Activated CD8-positive, alpha-beta memory T cell treated with anti-CD3 and anti-CD28 coated beads for 48 hours (primary cell): ENCODE measurements at regions not wholly inside any gene's neighbourhood (a gene's known extent, or its start where the extent isn't known, plus 50 kb on each side); places are given as distances from the start of the nearest gene placed in this dataset.
"Not testable (repeated sequence)": the region's sequence is repeated elsewhere in the genome, so short reads cannot be mapped to it uniquely, and the experiment has no call there.

Experiments used
- DNase-seq, 3 experiments: peaks; one replicate each; pipeline ENCODE4 v3.0.0-alpha.2; 2020; ENCODE audit warnings: low read depth in 2 of 3, low spot score in 2 of 3

DNA sequence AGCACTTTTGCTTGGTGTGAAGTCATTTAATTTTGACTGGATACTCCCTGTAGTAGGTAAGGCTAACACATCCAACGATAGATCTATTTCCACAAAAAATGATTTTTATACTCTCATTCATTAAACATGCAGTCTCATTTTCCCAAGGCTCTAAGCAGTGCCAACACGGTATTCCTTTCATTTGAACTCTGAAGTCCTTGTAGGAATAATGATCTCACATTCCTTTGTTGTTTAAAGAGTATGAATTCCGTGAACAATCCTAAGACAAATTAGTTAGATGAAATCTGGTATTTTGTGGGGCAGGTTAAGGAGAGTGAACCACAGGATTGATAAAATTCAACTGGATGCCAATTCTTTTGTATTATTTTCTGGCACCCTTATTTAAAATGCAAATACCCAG is 66.6 kb downstream of the LACC1 start:
- no peak for DNase-seq

GRCh38 chr13:43947897-43948458 is 68.3 kb downstream of the LACC1 start:
- DNase-seq = no peak

GRCh38 chr13:43953370-43953769 is 73.7 kb downstream of the LACC1 start:
- DNase-seq = no peak

DNA sequence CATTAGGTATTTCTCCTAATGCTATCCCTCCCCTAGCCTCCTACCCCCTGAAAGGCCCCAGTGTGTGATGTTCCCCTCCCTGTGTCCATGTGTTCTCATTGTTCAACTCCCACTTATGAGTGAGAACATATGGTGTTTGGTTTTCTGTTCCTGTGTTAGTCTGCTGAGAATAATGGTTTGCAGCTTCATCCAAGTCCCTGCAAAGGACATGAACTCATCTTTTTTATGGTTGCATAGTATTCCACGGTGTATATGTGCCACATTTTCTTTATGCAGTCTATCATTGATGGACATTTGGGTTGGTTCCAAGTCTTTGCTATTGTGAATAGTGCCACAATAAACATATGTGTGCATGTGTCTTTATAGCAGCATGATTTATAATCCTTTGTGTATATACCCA is 77.3 kb downstream of the LACC1 start:
- not testable (repeated sequence) for DNase-seq

- no peak for DNase-seq
Measured at GRCh38 chr13:43959291-43959690, 79.6 kb downstream of the LACC1 start.

- no peak for DNase-seq
Measured at GRCh38 chr13:43961909-43962308, 82.2 kb downstream of the LACC1 start.

DNA sequence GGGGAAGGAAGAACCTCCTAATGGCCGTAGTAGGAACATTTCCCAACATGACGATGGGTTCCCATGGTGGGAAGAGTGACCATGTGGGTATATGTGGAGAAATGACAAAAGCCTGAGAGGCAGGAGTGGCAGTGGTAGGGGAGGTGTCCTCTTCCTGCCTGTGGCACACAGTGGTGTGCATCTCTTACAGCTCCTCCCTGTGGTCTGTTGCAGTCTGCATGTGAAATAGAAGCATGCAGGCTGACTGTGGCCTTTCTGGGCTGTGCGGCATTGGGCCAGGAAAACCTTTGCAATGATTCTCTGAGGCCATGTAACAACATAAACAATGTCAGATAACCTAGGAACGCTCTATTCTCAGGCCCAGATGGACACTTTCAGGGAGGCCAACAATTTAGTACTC is 84.0 kb downstream of the LACC1 start:
- DNase-seq = no peak

DNA sequence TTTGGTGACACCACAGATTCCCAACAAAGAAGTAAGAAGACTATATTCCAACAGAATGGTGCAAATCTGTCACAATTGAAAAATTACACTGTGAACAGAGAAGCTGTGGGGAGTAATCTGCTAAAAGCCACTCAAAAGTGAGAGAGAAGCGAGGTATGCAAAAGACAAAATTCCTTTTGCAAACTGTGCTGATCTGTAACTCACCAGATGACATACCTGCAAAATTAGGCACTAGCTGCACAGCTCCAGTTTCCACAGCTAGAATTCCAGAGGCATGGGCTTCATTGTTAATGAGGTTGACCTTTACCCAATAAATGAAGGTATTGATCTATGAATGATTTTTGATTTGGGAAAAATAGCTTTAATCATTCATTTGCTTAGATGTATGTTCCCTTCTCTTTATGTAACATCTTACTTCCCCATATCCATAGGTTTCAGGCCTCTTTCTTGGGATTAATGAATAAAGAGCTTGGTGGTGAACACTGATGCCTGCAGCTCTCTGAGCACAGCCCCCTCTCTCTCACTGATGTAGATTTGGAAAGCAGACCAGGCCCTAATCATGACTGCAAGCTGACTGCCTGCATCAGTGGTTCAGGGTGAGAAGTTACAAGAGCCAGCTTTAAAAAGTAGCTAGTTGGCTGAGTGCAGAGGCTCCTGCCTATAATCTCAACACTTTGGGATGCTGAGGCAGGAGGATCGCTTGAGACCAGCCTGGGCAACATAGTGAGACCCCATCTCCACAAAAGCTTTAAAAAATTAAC is 85.2 kb downstream of the LACC1 start:
- no peak for DNase-seq

DNA sequence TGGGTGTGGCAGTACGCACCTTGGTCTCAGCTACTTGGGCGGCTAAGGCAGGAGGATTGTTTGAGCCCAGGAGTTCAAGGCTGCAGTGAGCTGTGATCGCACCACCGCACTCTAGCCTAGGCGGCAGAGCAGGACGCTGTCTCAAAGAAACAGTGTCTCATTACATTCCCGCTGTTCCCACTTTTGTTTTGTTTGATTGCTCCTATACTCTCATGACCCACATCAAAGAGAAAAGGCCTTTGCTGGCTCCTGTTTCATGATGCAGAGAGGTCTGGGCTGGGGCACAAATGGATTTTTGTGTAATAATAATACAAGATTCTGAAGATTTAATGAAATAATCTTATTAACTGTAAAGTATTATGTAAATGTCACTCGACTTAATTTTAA is 85.7 kb downstream of the LACC1 start:
- DNase-seq = no peak

DNA sequence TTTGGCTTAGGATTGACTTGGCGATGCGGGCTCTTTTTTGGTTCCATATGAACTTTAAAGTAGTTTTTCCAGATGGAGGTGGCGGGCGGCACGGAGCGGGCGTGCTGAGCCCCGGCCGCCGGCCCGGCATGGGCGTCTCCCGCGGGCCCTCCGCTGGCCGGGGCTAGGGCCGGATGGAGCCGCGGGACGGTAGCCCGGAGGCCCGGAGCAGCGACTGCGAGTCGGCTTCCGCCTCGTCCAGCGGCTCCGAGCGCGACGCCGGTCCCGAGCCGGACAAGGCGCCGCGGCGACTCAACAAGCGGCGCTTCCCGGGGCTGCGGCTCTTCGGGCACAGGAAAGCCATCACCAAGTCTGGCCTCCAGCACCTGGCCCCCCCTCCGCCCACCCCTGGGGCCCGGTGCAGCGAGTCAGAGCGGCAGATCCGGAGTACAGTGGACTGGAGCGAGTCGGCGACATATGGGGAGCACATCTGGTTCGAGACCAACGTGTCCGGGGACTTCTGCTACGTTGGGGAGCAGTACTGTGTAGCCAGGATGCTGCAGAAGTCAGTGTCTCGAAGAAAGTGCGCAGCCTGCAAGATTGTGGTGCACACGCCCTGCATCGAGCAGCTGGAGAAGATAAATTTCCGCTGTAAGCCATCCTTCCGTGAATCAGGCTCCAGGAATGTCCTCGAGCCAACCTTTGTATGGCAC is 88.7 kb downstream of the LACC1 start:
- not testable (repeated sequence) for DNase-seq

DNA sequence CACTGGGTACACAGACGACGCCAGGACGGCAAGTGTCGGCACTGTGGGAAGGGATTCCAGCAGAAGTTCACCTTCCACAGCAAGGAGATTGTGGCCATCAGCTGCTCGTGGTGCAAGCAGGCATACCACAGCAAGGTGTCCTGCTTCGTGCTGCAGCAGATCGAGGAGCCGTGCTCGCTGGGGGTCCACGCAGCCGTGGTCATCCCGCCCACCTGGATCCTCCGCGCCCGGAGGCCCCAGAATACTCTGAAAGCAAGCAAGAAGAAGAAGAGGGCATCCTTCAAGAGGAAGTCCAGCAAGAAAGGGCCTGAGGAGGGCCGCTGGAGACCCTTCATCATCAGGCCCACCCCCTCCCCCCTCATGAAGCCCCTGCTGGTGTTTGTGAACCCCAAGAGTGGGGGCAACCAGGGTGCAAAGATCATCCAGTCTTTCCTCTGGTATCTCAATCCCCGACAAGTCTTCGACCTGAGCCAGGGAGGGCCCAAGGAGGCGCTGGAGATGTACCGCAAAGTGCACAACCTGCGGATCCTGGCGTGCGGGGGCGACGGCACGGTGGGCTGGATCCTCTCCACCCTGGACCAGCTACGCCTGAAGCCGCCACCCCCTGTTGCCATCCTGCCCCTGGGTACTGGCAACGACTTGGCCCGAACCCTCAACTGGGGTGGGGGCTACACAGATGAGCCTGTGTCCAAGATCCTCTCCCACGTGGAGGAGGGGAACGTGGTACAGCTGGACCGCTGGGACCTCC is 89.4 kb downstream of the LACC1 start:
- DNase-seq = not testable (repeated sequence)

DNA sequence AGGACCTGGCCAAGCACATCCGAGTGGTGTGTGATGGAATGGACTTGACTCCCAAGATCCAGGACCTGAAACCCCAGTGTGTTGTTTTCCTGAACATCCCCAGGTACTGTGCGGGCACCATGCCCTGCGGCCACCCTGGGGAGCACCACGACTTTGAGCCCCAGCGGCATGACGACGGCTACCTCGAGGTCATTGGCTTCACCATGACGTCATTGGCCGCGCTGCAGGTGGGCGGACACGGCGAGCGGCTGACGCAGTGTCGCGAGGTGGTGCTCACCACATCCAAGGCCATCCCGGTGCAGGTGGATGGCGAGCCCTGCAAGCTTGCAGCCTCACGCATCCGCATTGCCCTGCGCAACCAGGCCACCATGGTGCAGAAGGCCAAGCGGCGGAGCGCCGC is 90.2 kb downstream of the LACC1 start:
- not testable (repeated sequence) for DNase-seq

DNA sequence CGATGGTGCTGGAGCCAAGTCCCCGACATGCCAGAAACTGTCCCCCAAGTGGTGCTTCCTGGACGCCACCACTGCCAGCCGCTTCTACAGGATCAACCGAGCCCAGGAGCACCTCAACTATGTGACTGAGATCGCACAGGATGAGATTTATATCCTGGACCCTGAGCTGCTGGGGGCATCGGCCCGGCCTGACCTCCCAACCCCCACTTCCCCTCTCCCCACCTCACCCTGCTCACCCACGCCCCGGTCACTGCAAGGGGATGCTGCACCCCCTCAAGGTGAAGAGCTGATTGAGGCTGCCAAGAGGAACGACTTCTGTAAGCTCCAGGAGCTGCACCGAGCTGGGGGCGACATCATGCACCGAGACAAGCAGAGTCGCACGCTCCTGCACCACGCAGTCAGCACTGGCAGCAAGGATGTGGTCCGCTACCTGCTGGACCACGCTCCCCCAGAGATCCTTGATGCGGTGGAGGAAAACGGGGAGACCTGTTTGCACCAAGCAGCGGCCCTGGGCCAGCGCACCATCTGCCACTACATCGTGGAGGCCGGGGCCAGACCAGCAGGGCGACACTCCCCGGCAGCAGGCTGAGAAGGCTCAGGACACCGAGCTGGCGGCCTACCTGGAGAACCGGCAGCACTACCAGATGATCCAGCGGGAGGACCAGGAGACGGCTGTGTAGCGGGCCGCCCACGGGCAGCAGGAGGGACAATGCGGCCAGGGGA is 91.0 kb downstream of the LACC1 start:
- not testable (repeated sequence) for DNase-seq

DNA sequence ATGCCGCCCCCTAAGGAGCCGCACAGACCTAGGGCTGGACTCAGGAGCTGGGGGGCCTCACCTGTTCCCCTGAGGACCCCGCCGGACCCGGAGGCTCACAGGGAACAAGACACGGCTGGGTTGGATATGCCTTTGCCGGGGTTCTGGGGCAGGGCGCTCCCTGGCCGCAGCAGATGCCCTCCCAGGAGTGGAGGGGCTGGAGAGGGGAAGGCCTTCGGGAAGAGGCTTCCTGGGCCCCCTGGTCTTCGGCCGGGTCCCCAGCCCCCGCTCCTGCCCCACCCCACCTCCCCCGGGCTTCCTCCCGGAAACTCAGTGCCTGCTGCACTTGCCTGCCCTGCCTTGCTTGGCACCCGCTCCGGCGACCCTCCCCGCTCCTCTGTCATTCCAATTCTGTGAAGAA is 91.6 kb downstream of the LACC1 start:
- DNase-seq = not testable (repeated sequence)

- no peak for DNase-seq
Measured at GRCh38 chr13:43977911-43978310, 98.2 kb downstream of the LACC1 start.

- no peak for DNase-seq
Measured at GRCh38 chr13:43978688-43979087, 99.0 kb downstream of the LACC1 start.

- DNase-seq = no peak
Measured at GRCh38 chr13:43979492-43979891, 99.8 kb downstream of the LACC1 start.

DNA sequence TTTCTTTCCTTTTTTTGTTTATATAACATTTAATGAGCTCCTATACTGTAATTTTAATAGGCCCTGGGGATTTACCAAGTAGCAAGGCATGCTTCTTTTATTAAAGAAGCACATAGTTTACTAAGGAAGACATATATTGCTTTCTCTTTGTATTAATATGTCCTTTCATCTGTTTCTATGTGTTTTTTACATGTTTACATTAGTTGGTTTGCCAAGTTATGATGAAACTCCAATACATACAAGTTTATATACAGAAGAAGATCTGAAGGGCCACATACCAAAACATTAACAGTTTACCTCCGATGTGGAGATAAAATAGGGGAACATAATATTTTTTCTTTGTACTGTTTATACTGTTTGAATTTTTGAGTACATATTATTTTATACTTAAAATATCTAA is 100.9 kb downstream of the LACC1 start:
- DNase-seq = no peak

DNA sequence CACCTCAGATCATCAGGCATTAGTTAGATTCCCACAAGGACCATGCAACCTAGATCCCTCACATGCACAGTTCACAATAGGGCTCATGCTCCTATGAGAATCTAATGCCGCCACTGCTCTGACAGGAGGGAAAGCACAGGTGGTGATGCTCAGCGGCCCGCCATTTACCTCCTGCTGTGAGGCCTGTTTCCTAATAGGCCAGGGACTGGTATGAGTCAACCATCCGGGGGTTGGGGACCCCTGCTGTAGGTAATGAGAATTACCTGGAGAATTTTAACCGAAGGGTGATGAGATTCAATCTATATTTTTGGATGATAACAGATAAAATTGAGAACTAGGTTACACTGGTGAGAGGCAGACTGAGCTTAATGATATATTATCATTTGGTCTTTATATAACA is 101.4 kb downstream of the LACC1 start:
- no peak for DNase-seq

DNA sequence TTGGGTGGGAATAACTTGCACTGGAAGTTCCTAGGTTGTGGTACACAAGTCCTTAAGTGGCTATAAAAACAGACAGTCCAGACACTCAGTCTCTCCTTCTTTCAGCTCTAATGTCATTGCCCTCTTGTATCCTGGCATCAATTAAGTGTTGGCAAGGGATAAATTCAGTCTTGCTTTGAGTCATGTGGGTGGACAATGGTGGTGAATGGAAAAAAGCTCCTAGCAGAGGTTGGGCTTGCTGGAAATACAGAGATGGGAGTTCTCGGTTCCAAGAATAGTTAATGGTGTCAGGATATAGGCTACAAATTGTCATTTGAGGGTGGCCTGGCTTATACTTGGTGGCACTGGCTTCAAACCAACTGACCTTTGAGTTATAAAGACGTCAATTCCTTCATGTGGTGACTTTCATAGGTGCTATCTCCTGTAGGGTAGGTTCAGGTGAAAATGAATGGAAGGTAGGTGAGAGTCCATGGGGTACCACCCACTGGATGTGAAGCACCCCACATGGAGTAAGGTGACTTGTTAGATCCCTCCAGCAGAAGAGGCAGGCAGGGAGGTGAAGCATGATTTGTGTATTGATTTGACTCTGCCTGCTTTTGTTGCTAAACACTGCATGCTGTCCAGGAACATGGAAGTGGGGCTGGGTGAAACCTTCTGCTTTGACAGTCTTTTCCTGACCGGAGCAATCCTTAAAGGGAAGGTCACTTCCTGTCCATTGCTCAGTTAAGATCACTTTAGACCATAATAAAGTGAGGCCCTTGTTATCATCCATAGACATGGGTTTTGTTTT is 102.0 kb downstream of the LACC1 start:
- no peak for DNase-seq
